Neural progenitor cell (in vitro differentiated cells): ENCODE measurements at regions not wholly inside any gene's neighbourhood (a gene's known extent, or its start where the extent isn't known, plus 50 kb on each side); places are given as distances from the start of the nearest gene placed in this dataset.
"Not testable (repeated sequence)": the region's sequence is repeated elsewhere in the genome, so short reads cannot be mapped to it uniquely, and the experiment has no call there.

ENCODE experiments used
- DNase-seq: peaks from one replicate; pipeline ENCODE4 v3.0.0-alpha.2; 2016; ENCODE audit warnings: low spot score
- H2AFZ ChIP-seq: fragments of 200-600 bp; sonication (generic); replicated peaks from 2 replicates; pipeline ENCODE4 v1.6.1; 2016; ENCODE audit warnings: antibody characterized with exemption
- H3F3A ChIP-seq: fragments of 200-600 bp; sonication (generic); 2 replicates; pipeline ENCODE4 v1.6.1; 2016; ENCODE audit warnings: antibody characterized with exemption, low read depth
- H3K27ac ChIP-seq: fragments of 200-600 bp; sonication (generic); 2 replicates; pipeline ENCODE4 v1.5.1; 2016; ENCODE audit warnings: mild to moderate bottlenecking
- H3K27me3 ChIP-seq: fragments of 200-600 bp; sonication (generic); 2 replicates; pipeline ENCODE4 v1.6.1; 2016; ENCODE audit warnings: mild to moderate bottlenecking, moderate library complexity
- H3K36me3 ChIP-seq: fragments of 200-600 bp; sonication (generic); 2 replicates; pipeline ENCODE4 v1.5.1; 2016
- H3K4me1 ChIP-seq: fragments of 200-600 bp; sonication (generic); 2 replicates; pipeline ENCODE4 v1.6.1; 2016; ENCODE audit warnings: mixed run types
- H3K4me2 ChIP-seq: fragments of 200-600 bp; sonication (generic); 2 replicates; pipeline ENCODE4 v1.6.1; 2016
- H3K4me3 ChIP-seq: fragments of 200-600 bp; sonication (generic); 2 replicates; pipeline ENCODE4 v1.5.1; 2016
- H3K79me2 ChIP-seq: fragments of 200-600 bp; sonication (generic); 2 replicates; pipeline ENCODE4 v1.6.1; 2016; ENCODE audit warnings: low read depth
- H3K9ac ChIP-seq: fragments of 200-600 bp; sonication (generic); 2 replicates; pipeline ENCODE4 v1.6.1; 2016
- H3K9me3 ChIP-seq: fragments of 200-600 bp; sonication (generic); 2 replicates; pipeline ENCODE4 v1.5.1; 2016; ENCODE audit warnings: low read depth
- H4K20me1 ChIP-seq: fragments of 200-600 bp; sonication (generic); 2 replicates; pipeline ENCODE4 v1.6.1; 2016; ENCODE audit warnings: low read depth
- H3K27ac Mint-ChIP-seq: 3 replicates; pipeline ENCODE4 v1.8.0; 2021; ENCODE audit warnings: mixed read lengths
- H3K27me3 Mint-ChIP-seq: 2 replicates; pipeline ENCODE4 v1.8.0; 2022; ENCODE audit warnings: low read depth, mild to moderate bottlenecking, inconsistent platforms, moderate library complexity, mixed read lengths; ENCODE audit not compliant: insufficient read depth
- H3K36me3 Mint-ChIP-seq: 3 replicates; pipeline ENCODE4 v1.8.0; 2021; ENCODE audit warnings: mixed read lengths
- H3K4me1 Mint-ChIP-seq: 3 replicates; pipeline ENCODE4 v1.8.0; 2021; ENCODE audit warnings: mixed read lengths
- H3K4me3 Mint-ChIP-seq: 3 replicates; pipeline ENCODE4 v1.8.0; 2021; ENCODE audit warnings: mild to moderate bottlenecking, moderate library complexity, mixed read lengths
- H3K9me3 Mint-ChIP-seq: 3 replicates; pipeline ENCODE4 v1.8.0; 2020; ENCODE audit warnings: mixed read lengths
- EZH2 ChIP-seq: fragments of 200-600 bp; sonication (generic); IDR thresholded peaks from 2 replicates; pipeline ENCODE4 v1.6.1; 2017; ENCODE audit warnings: antibody characterized with exemption, mild to moderate bottlenecking, moderate library complexity
- EZH2phosphoT487 ChIP-seq: fragments of 200-600 bp; sonication (generic); IDR thresholded peaks from 2 replicates; pipeline ENCODE4 v1.6.1; 2017; ENCODE audit warnings: antibody characterized with exemption
- TF ChIP-seq, protein P1 (sequence below): fragments of 200-600 bp; sonication (generic); IDR thresholded peaks from 2 replicates; pipeline ENCODE4 v1.5.1; 2017; ENCODE audit warnings: antibody characterized with exemption, mild to moderate bottlenecking

DNA sequence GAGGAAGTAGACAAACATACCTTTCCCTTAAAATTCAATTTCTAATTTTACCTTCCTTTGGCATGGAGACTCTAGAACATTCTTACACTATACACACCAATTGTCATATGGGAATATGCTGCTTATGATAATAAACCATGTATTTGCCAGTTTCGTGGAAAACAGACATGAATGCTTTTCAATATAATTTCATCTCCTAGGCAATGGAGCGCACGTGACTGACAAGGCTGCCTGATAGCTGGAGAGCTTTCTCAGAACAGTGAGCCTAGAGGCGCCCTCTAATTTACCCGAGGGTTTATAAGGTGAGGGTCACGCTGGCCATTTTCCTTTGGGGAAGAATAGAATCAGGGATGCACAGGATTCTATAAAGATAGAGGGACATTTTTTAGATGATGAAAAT, 56.5 kb downstream of the PRR18 start:
- no peaks in the 10 kb centered on the region for H3K36me3 Mint-ChIP-seq
- peak overlapping the region; percentile 71 for H3K4me3 Mint-ChIP-seq
- no peak overlapping the region for H3K27ac Mint-ChIP-seq
- H3K9me3 Mint-ChIP-seq: peaks cover 3% of the 10 kb centered on the region
- Histone ChIP-seq H3K4me3 (no peak overlapping the region), H3K36me3 (no peaks in the 10 kb centered on the region), H3K4me1 (peaks cover 8% of the 10 kb centered on the region), H3F3A (peaks cover 18% of the 10 kb centered on the region), H2AFZ (no peak overlapping the region), H4K20me1 (no peaks in the 10 kb centered on the region), H3K9me3 (no peaks in the 10 kb centered on the region), H3K4me2 (no peak overlapping the region), H3K27me3 (peaks cover 55% of the 10 kb centered on the region), H3K27ac (no peak overlapping the region), H3K9ac (no peak overlapping the region), H3K79me2 (no peaks in the 10 kb centered on the region)
- TF ChIP-seq EZH2 (no peak), EZH2phosphoT487 (no peak)
- TF ChIP-seq, protein P1, sequence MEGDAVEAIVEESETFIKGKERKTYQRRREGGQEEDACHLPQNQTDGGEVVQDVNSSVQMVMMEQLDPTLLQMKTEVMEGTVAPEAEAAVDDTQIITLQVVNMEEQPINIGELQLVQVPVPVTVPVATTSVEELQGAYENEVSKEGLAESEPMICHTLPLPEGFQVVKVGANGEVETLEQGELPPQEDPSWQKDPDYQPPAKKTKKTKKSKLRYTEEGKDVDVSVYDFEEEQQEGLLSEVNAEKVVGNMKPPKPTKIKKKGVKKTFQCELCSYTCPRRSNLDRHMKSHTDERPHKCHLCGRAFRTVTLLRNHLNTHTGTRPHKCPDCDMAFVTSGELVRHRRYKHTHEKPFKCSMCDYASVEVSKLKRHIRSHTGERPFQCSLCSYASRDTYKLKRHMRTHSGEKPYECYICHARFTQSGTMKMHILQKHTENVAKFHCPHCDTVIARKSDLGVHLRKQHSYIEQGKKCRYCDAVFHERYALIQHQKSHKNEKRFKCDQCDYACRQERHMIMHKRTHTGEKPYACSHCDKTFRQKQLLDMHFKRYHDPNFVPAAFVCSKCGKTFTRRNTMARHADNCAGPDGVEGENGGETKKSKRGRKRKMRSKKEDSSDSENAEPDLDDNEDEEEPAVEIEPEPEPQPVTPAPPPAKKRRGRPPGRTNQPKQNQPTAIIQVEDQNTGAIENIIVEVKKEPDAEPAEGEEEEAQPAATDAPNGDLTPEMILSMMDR: no peak
- peaks cover 26% of the 10 kb centered on the region for H3K27me3 Mint-ChIP-seq
- H3K4me1 Mint-ChIP-seq: peaks cover 11% of the 10 kb centered on the region
- no peak for DNase-seq

GRCh38 chr6:166251211-166251610, 57.0 kb downstream of the PRR18 start:
- Histone ChIP-seq H3K4me2 (no peak overlapping the region), H3K79me2 (no peaks in the 10 kb centered on the region), H3F3A (peaks cover 18% of the 10 kb centered on the region), H3K4me1 (peaks cover 8% of the 10 kb centered on the region), H3K4me3 (no peak overlapping the region), H2AFZ (no peak overlapping the region), H3K9ac (no peak overlapping the region), H3K27ac (no peak overlapping the region), H3K36me3 (no peaks in the 10 kb centered on the region), H3K27me3 (peaks cover 51% of the 10 kb centered on the region), H3K9me3 (no peaks in the 10 kb centered on the region), H4K20me1 (no peaks in the 10 kb centered on the region)
- no peaks in the 10 kb centered on the region for H3K36me3 Mint-ChIP-seq
- peaks cover 3% of the 10 kb centered on the region for H3K9me3 Mint-ChIP-seq
- peak overlapping the region; percentile 71 for H3K4me3 Mint-ChIP-seq
- DNase-seq: no peak
- H3K27me3 Mint-ChIP-seq: peaks cover 26% of the 10 kb centered on the region
- TF ChIP-seq EZH2phosphoT487: no peak
- TF ChIP-seq, protein P1: no peak
- TF ChIP-seq EZH2: no peak
- no peak overlapping the region for H3K27ac Mint-ChIP-seq
- H3K4me1 Mint-ChIP-seq: peaks cover 11% of the 10 kb centered on the region

- not testable (repeated sequence) for H3K4me1 ChIP-seq, H3K27ac Mint-ChIP-seq, DNase-seq, H3K9me3 Mint-ChIP-seq, H4K20me1 ChIP-seq, H3K4me1 Mint-ChIP-seq, H3K9ac ChIP-seq, H3K9me3 ChIP-seq, H3K36me3 Mint-ChIP-seq, H3K36me3 ChIP-seq, H2AFZ ChIP-seq, H3K27ac ChIP-seq, H3K4me3 Mint-ChIP-seq, H3K79me2 ChIP-seq, H3K4me3 ChIP-seq, H3K4me2 ChIP-seq
- H3K27me3 Mint-ChIP-seq: peaks cover 23% of the 10 kb centered on the region
- Histone ChIP-seq H3K27me3 (peaks cover 31% of the 10 kb centered on the region), H3F3A (peaks cover 13% of the 10 kb centered on the region)
Measured at GRCh38 chr6:166249061-166249785, 59.0 kb downstream of the PRR18 start.

DNA sequence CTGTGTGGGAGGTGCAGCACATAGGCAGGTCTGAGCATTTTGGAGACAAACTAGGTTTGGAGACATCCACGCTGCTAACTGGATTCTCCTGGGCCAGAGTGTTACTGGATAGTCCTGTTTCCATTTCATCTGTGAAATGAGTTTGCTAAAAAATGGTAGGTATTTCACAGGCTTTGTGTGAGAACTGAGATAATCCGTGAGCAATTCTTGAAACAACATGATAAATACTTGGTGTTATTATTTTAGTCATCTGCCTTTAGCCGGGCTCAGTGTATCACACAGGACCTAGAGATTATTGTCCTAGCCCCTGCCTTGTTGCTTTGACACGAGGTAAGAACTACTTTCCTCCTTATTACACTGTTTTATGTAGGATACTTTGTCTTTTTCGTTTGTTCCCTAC, 63.0 kb downstream of the PRR18 start:
- Histone ChIP-seq H3F3A (peaks cover 4% of the 10 kb centered on the region), H3K27me3 (no peaks in the 10 kb centered on the region), H3K79me2 (no peaks in the 10 kb centered on the region), H3K36me3 (no peaks in the 10 kb centered on the region), H4K20me1 (no peaks in the 10 kb centered on the region), H3K9ac (no peak overlapping the region), H3K4me3 (no peak overlapping the region), H3K4me2 (no peak overlapping the region), H3K9me3 (no peaks in the 10 kb centered on the region), H3K4me1 (peaks cover 5% of the 10 kb centered on the region), H2AFZ (no peak overlapping the region), H3K27ac (no peak overlapping the region)
- H3K4me3 Mint-ChIP-seq: no peak overlapping the region
- TF ChIP-seq, protein P1: no peak
- TF ChIP-seq EZH2 (no peak), EZH2phosphoT487 (no peak)
- no peak for DNase-seq
- no peak overlapping the region for H3K27ac Mint-ChIP-seq
- no peaks in the 10 kb centered on the region for H3K36me3 Mint-ChIP-seq
- H3K27me3 Mint-ChIP-seq: peaks cover 11% of the 10 kb centered on the region
- peaks cover 2% of the 10 kb centered on the region for H3K9me3 Mint-ChIP-seq
- H3K4me1 Mint-ChIP-seq: peaks cover 10% of the 10 kb centered on the region
